ENCODE measurements at regions not wholly inside any gene's neighbourhood (a gene's known extent, or its start where the extent isn't known, plus 50 kb on each side); places are given as distances from the start of the nearest gene placed in this dataset.
"Not testable (repeated sequence)": the region's sequence is repeated elsewhere in the genome, so short reads cannot be mapped to it uniquely, and the experiment has no call there.

DNA sequence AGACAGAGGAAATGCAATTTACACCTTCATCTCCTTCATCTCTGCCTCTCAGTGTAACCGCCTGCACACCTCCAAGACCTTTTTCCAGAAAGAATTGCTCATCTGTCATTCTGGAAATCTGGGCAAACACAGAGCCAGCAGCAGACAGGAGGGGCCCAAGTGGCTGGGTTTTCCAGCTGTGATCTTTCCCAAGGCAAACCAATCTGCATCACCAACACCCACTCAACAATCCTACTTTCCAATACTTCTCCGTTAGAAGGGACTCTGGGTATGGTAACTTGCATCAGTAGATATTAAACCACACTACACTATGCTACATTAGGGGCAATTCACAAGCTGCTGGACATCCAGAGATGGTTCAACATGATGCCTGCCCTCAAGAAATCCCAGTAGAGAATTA, 781.8 kb upstream of the AUTS2 start:
- DNase-seq: no peak

DNA sequence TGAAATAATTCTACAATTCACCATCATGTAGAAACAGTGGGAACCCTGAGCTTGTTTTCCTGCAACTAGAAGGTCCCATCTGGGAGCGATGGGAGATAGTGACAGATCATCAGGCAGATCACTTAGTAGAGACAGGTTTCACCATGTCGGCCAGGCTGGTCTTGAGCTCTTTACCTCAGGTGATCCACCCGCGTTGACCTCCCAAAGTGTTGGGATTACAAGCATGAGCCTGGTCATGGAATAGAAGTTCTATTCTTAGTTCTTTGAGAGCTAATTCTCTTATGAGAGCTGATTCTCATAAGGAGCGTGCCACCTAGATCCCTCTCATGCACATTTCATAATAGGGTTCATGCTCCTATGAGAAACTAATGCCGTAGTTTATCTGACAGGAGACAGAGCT, 778.0 kb upstream of the AUTS2 start:
- no peak for DNase-seq

DNA sequence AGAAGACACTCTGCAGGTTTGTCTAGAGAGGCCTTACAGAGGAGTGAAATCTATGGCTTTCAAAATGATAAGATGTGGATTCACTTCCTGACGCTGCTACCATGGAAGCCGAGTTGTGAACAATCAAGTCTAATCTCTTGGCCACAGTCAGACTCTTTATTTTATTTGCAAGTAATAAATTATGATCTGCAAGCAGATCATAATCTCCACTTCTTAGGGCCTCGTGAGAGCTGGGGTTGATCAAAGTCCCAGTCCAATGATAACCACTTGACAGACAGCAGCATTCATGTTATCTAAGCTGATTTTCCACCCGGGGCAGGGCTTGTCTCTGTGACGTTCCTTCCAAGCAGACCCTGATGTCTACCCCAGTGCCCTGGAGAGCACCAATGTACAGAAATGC, 776.4 kb upstream of the AUTS2 start:
- no peak for DNase-seq

DNA sequence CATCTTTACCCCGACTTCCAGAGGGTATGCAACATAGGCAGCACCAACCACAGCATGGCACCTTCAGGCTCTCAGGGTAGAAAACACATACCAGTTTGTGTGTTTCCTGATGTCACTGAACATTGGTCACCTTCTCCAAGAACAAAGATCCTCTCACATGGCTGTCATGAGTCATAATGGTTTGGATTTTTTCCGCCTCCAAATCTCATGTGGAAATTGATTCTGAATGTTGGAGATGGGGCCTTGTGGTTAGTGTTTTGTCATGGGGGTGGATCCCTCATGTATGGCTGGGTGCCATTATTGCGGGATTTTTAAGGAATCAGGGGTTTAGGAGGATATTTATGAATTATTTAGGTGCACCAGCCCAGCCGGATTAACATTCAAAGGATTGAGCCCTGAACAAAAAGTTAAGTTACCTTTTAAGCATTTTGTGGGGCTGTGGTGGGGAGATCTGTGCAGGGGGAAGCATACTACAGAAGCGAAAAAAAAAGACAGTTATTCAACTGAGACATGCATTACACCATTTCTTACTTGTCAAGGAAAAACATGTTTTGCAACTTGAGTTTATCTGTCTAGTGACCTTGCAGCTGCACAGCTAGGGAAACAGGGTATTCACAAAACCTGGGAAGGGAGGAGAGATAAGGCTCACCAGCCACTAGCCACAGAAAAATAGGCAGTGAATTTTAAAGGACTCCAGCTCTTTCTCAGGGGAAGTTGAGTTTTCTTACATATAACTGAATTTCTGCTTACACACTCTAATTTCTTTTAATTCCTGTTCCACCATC, 774.1 kb upstream of the AUTS2 start:
- DNase-seq: no peak

DNA sequence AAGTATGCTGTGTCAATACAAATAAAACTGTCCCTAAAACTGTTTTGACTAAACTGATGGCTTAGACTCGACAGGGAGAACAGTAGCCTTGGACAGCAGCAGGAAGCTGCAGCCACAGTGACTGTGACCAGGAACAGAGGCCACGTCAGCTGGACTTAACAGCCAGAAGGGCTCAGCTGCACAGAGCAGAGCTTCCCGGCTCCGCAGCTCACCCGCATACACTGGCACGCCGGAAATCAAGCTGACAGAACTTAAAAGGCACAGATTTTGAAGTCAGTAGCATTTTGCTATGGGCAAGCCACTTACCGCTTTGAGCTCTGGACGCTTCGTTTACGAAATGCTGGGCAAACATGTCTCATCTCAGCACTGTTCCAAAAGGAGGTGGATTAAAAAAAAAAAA, 769.7 kb upstream of the AUTS2 start:
- no peak for DNase-seq

DNA sequence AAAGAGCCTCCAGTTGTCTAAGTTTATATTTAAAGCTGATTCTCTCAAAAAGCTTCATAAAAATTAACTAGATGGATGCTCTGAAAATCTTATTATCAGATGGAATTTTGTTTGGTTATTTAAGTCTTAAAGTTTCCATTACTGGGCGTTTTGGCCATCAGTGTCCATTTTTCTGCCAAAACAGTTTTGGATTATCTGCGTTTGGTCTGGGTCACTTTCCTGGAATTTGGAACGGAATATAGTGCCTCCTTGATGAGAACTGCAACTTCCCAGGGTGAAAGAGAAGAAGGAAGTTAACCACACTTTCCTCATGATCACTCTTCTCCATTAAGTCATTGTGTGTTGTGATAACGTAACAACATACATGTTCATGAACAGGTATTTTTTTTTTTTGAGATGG, 764.9 kb upstream of the AUTS2 start:
- DNase-seq: no peak

DNA sequence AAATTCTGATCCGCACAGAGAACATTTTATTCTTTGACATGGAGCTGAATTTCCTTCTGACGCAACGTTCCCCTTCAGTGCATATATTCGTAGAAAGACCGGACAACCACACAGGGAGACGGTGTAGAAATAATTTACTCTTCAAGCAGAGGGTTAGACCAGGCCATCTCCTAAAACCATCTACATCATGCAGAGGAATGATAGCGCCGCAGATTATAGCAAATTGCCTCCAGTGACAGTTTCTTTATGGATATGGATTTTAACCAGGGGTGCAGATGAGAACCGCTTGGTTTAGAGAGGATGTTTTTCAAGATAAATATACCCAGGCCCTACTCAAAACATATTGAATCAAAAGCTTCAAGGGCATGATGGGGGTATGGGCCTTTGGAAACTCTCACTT, 759.3 kb upstream of the AUTS2 start:
- no peak for DNase-seq

DNA sequence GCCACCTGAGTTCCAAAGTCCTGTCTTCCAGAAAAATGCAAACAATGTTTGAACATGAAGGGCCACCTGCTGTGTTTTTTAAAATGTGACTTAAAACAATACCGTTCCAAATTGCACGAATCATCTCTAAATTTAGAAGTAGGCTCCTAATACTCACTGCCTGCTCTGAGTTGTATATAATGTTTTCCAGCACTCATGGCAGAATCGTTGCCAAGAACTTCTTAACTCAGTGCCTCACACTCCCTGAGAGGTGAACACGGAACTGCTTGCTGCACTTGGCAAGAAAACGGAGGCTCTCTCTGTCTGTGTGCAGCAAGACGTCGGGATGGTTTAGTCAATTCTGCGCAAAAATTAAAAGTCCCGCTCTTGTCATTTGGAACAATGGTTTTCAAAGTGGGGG, 757.3 kb upstream of the AUTS2 start:
- no peak for DNase-seq

DNA sequence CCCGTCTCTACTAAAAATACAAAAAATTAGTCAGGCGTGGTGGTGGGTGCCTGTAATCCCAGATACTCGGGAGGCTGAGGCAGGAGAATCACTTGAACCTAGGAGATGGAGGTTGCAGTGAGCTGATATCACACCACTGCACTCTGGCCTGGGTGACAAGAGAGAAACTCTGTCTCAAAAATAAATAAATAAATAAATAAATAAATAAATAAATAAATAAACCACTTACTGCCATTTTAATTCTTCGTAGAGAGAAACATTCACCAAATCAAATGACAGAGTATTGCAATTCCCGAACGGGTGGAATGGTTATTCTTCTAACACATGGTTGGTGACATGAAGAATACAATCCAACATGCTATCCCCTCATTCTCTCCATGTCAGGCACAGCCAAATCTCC, 754.3 kb upstream of the AUTS2 start:
- DNase-seq: not testable (repeated sequence)

DNA sequence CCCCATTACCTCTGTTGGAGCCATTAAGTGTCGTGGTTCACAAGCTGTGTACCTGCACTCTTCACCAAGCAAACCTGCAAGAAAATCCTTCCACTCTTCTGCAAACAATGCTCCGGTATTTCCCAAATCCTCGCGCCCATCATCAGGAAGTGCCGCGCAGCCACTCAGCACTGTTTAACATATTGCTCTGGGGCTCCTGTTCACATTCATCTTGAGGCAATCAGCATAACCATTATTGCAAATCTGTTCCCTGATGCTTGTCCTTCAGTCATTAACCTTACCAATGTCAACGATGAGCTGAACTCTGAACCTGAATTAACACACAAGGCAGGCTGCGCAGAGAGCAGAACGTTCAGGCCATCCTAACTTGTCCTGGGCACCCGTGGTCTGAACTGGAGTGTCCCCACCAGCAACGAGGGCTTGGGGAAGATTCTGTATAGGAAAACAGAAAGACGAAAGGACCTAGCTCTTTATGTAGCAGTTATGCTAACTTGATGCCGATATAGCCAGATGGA, 751.4 kb upstream of the AUTS2 start:
- no peak for DNase-seq

DNA sequence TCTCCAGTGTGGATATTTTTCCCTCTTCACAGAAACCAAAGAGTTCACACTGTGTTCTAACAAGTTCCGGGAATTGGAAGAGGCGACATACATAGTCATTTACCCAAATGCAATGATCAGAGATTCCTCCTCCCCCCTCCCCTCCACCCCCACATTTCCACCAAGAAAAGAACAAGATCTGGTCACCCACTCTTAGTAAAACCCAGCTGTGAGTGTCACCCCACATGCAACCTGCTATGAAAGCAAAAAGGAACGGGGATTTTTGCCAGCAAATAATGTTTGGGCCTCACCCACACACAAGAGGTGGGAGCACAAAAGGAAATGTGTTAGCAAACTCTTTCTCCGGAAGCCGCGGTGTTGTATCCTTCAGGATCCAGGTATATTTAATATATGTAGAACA, 745.0 kb upstream of the AUTS2 start:
- DNase-seq: no peak

DNA sequence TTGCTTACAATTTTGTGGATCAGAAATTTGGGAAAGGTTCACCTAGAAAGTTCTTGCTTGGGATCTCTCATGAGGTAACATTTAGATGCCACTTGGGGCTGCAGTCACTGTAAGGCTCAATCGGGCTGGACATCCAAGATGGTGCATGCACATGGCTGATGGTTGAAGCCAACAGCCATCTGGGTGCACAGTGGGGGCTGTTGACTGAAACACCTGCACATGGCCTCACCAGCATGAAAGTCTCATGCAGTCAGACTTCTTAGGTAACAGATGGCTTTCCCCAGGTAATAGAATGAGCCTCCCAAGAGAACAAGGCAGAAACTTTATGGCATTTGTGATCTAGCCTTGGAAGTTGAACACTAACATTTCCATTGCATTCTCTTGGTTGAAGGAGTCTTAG, 740.7 kb upstream of the AUTS2 start:
- no peak for DNase-seq

DNA sequence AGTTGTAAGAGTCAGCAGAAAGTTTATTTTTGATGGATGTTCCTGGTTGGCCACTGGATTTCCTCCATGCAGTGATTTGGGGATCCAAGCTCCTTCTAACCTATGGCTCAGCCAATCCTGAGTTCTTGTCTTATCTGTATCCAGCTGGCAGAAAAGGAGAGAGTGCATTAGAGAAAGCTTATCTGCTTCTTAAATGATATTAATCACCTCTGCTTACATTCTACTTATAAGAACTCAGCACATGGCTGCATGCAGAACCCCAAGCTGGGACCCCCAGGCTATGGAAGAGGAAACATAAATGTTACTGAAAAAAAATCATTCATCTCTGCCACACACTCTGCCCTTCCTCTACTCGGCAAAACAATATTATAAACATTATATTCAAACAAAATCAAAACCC, 739.8 kb upstream of the AUTS2 start:
- DNase-seq: no peak

DNA sequence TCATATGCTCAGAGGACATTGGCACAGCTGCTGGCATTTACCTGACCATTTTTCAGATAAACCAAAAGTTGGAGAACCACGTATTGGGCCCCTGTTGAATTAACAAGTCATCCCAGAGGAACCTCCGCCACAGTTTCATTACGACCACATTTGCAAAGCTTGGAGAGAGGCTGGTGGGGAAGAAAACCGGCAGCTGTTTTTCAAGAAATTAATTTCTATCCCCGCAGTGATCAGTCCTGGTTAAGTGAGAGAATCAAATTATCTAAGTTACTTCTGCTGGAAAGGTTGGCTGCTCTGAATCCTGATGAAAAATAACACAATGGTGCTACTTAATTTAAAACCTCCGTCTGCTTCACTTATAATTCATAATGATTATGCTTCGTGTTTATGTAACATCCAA, 737.1 kb upstream of the AUTS2 start:
- DNase-seq: no peak

DNA sequence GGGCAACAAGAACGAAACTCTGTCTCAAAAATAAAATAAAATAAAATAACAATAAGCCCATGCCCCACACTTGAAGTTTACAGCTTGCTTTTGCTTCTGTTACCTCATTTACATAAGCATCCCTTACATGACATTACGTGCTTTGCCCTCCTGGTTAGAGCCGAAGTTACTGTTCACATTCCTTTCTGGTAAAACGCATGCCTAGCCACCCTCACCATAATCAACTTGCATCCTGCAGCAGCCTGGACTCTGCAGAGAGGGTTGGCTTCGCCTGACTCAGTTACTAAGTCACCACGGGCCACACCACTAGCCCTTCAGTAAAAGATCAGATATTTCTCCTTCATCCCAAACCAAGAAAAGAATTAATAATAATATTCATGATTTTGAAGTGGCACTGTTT, 736.0 kb upstream of the AUTS2 start:
- DNase-seq: no peak

DNA sequence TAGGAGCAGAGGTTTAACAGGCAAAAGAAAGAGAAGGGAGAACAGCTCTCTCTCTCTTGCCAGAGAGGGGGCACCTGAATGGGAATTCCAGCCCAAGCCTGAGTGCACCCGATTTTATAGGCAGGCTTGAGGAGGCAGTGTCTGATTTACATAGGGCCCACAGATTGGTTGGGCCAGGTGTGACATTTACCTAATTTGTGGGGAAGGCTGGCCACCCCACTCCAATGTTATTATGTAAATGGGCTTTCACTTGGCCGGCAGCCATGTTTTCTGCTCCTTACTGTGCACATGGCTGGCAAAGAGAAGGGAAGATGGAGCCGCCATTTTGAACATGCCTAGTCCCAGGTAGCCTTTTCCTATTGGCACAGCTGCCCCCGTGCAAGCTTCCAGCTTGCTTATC, 735.5 kb upstream of the AUTS2 start:
- DNase-seq: no peak

DNA sequence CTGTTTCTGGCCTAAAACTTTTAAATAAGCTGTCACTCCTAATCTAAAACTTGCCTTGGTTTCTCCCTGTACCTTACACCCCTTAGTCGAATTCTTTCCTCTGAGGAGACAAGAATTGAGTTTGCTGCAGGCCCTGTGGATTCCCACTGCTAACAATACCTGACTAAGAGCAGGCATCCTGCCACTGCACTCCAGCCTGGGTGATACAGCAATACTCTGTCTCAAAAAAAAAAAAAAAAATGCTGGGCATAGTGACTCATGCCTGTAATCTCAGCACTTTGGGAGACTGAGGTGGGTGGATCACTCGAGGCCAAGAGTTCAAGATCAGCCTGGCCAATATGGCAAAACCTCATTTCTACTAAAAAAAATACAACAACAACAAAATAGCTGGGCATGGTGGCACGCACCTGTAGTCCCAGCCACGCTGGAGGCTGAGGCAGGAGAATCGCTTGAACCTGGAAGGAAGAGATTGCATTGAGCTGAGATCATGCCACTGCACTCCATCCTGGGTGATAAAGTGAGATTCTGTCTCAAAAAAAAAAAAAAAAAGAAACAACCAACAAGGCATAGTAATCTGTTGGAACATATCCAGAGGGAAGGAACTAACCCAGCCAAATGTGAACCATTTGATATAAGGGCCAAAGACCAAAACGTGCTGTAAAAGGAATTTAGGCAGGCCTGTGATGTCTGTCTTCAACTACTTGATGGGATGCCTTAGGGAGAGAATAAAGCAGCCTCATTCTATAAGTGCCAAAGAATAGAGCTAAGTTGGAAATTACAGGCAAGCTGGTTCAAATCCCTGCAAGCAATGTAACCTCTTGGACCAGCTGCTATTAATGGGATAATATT, 732.7 kb upstream of the AUTS2 start:
- no peak for DNase-seq

DNA sequence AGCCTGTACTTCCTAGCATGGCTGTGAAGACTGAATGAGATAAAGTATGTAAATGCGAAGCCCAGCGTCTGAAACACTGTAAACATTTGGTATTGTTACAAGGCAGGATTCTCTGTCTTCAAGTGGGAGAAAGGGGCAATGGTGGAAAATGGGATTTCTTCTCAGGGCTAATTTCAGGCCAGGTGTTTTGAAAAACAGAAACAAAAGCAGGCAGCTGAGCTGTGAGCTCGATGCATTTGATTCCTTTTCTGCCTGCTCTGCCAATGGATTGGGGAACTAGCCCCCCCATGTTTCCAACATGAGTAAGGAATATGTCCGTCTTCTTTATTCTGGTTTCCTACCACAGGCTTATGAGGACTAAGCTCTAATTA, 732.1 kb upstream of the AUTS2 start:
- DNase-seq: no peak

DNA sequence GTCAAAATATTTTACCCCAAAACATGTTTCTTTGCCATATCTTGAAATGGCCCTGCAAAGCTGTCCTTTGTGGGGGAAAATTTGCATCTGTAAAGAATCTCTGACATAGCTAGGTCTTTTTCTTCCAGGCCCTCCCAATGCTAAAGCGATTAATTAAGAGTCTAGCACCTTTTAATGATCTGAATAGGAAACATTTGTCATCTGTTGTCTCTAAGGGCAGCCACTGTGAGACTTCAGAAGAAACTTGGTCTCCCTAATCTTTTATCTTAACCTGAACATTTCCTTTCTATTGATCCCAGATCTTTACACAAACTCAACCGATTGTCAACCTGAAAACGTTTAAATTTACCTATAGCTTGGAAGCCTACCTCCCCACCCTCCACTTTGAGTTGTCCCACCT, 731.6 kb upstream of the AUTS2 start:
- DNase-seq: not testable (repeated sequence)

DNA sequence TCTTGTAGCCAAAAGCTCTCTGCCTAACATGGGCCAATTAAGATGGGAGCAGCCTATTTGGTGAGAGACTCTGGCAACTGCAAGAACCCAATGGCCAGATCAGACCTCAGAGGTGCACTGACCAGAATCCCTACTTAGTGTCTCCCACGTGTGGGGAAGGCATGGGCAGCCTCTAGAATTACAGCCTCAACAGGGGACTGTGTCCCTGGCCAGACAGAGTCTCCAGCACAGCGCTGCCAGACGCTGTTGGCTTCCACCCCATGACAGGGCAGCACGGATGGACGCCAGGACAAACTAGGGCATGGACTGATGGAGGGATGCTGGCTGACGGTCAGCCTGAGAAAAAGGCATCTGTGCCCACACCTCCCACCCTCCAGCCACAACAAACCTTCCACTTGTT, 729.3 kb upstream of the AUTS2 start:
- DNase-seq: no peak

DNA sequence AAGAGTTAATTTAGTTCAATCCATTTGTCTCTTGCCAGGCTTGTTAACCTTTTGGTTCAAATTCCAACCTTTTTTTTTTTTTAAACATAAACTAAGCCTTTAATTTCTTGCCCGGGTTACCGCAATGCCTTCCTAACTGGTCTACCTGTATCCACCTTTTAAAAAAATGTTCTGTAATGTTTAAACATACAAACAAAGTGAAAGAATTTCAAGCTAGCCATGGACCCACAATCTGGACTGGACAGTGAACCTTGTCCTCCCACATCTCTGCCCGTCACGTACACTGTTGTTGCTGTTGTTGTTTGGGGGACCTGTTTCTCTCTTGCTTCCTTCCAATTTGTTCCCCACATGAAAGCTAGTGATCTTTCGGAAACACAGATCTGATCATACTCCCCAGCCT, 724.7 kb upstream of the AUTS2 start:
- DNase-seq: no peak

DNA sequence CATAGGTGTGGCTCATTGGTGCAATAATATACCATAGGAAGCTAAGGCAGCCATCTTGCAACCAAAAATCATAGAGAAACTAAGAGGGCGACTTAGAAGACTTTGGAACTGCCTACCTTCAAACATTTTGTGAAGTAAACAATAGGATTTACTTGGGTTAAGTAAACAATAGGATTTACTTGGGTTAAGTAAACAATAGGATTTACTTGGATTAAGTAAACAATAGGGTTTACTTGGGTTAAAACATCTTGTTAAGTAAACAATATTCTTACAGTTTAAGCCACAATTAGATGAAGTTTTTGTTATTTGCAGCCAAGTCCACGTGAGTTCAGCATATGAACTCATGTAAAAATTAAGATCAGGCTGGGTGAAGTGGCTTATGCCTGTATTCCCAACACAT, 722.4 kb upstream of the AUTS2 start:
- DNase-seq: no peak

DNA sequence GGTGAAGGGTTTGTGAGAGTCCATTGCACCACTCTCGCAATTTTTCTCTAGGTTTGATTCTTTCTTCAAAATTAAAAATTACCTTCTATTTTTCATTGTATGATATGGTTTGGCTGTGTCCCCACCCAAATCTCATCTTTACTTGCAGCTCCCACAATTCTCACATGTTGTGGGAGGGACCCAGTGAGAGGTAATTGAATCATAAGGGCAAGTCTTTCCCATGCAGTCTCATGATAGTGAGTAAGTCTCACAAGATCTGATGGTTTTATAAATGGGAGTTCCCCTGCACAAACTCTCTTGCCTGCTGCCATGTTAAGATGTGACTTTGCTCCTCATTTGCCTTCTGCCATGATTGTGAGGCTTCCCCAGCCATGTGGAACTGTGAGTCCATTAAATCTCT, 711.2 kb upstream of the AUTS2 start:
- not testable (repeated sequence) for DNase-seq

DNA sequence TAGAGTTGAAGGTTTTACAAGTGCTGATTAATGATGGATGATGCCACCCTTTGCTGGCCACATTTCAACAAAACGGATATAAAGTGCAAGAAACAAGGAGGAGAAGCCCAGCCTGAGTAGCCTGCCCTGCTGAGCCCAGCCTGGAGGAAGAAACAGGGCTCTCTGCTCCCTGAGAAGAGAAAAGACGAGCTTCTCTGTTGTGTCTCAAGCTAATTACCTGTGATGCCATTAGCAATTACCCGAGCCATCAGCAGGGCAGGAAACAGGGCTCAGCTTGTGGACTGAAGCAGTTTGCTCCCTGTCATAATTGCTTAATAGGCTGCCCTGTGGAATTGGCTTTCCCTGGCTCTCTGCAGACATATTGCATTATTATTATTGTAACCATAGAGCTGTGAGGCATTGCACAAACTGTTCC, 709.3 kb upstream of the AUTS2 start:
- DNase-seq: no peak
